IPS-18a (cell line): ENCODE measurements at regions not wholly inside any gene's neighbourhood (a gene's known extent, or its start where the extent isn't known, plus 50 kb on each side); places are given as distances from the start of the nearest gene placed in this dataset.
"Not testable (repeated sequence)": the region's sequence is repeated elsewhere in the genome, so short reads cannot be mapped to it uniquely, and the experiment has no call there.

Experiments used
- H3K27ac ChIP-seq: one replicate; pipeline ENCODE4 v1.5.1; 2013; ENCODE audit warnings: low read length
- H3K27me3 ChIP-seq: one replicate; pipeline ENCODE4 v1.6.1; 2013; ENCODE audit warnings: mild to moderate bottlenecking, low read length; ENCODE audit not compliant: control insufficient read depth, insufficient read depth
- H3K36me3 ChIP-seq: one replicate; pipeline ENCODE4 v1.6.1; 2013; ENCODE audit warnings: low read depth, low read length; ENCODE audit not compliant: control insufficient read depth
- H3K4me1 ChIP-seq: one replicate; pipeline ENCODE4 v1.6.1; 2013; ENCODE audit warnings: low read depth, low read length; ENCODE audit not compliant: control insufficient read depth
- H3K4me3 ChIP-seq: one replicate; pipeline ENCODE4 v1.5.1; 2013; ENCODE audit warnings: low read length
- H3K9ac ChIP-seq: one replicate; pipeline ENCODE4 v1.6.1; 2013; ENCODE audit warnings: mild to moderate bottlenecking, low read length, moderate library complexity
- H3K9me3 ChIP-seq: one replicate; pipeline ENCODE4 v1.6.1; 2013; ENCODE audit warnings: low read depth, low read length; ENCODE audit not compliant: control insufficient read depth

DNA sequence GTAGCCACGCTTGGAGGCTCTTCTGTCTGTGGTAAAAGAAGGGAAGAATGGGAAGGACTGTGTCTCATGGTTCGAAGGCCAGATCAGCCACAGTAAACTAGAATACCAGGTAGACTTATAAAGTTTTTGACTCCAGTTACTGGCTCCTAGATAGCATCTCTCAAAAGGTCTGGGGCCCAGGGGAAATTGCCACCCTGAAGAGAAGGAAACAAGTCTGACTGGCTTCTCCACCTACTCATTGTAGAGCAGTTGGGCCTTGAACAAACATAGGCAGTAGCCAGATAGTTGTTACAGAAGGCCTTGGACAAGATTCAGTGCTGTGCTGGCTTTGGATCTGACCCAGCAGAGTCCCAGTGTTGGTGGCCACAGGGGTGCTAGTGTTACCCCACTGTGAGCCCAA lies 890.4 kb downstream of the EFNA5 start:
- H3K27ac ChIP-seq, result no peak overlapping the region

DNA sequence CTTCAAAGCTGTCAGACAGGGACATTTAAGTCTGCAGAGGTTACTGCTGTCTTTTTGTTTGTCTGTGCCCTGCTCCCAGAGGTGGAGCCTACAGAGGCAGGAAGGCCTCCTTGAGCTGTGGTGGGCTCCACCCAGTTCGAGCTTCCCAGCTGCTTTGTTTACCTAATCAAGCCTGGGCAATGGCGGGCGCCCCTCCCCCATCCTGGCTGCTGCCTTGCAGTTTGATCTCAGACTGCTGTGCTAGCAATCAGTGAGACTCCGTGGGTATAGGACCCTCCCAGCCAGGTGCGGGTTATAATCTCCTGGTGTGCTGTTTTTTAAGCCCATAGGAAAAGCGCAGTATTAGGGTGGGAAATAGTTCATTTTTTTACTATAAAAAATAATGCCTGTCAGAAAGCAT lies 894.2 kb downstream of the EFNA5 start:
- H3K27me3 ChIP-seq, H3K4me3 ChIP-seq, H3K9me3 ChIP-seq, H3K4me1 ChIP-seq, H3K36me3 ChIP-seq, H3K27ac ChIP-seq, H3K9ac ChIP-seq: not testable (repeated sequence)

More for the DNA sequence above, 890.4 kb downstream of the EFNA5 start:
- Histone ChIP-seq H3K36me3 (no peaks in the 10 kb centered on the region), H3K4me3 (no peak overlapping the region), H3K27me3 (no peaks in the 10 kb centered on the region), H3K9ac (no peak overlapping the region), H3K9me3 (no peaks in the 10 kb centered on the region), H3K4me1 (no peaks in the 10 kb centered on the region)

DNA sequence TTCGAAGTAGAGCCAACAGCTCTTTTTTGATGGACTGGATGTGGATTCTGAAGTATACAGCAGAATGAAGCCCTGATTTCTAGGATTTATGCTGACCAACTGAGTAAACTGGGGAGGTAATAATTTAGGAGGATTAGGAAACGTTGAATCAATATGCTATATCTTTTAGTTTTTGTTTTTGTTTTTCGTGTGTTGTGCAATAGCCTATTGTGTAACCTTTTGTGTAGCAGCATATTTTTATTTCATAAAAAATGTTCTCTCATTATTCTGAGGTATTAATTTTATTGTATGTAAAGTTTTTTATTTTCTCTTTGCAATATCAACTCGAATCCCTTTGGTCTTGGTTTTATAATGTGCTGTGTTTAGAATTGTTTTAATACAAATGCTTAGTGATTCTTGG lies 902.3 kb downstream of the EFNA5 start:
- Histone ChIP-seq H3K27me3 (no peaks in the 10 kb centered on the region), H3K27ac (no peak overlapping the region), H3K4me3 (no peak overlapping the region), H3K36me3 (no peaks in the 10 kb centered on the region), H3K9ac (no peak overlapping the region), H3K4me1 (no peaks in the 10 kb centered on the region), H3K9me3 (no peaks in the 10 kb centered on the region)

DNA sequence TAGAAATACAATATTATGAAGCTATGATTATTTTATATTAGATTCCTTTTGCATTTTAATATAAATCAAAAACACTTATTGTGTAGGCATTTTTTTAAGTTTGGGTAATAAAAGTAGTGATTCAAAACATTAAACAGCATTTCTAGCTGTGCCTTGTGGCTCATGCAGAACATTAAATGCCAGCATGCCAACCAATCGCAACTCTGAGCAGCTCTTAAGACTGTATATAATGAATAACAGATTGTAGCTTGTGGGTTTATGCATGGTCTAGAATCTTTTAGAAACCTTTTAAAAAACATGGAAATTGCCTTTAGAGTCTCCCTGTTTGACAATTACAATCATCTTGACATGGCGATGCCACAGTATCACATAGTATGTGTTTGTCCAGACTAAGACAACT lies 903.8 kb downstream of the EFNA5 start:
- Histone ChIP-seq H3K9ac (no peak overlapping the region), H3K4me3 (no peak overlapping the region), H3K27ac (no peak overlapping the region), H3K36me3 (no peaks in the 10 kb centered on the region), H3K4me1 (no peaks in the 10 kb centered on the region), H3K27me3 (no peaks in the 10 kb centered on the region), H3K9me3 (no peaks in the 10 kb centered on the region)

DNA sequence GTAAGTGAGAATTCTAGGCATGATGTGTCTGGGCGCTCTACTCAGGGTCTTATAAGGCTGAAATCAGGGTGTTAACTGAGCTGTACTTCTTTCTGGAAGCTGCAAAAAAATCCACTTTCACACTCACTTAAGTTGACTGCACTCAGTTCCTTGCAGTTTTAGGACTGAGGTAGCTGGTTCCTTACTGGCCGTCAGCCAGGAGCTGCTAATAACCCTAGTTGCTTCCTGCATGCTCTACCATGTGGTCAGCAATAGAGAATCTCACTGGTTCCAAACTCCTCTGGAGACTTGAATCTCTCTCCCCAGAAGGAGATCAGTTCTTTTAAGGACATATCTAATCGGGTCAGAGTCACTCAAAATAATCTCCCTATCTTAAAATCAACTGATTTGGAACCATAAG lies 911.2 kb downstream of the EFNA5 start:
- Histone ChIP-seq H3K9ac (no peak overlapping the region), H3K4me3 (no peak overlapping the region), H3K4me1 (peaks cover 12% of the 10 kb centered on the region), H3K27me3 (no peaks in the 10 kb centered on the region), H3K9me3 (no peaks in the 10 kb centered on the region), H3K36me3 (no peaks in the 10 kb centered on the region), H3K27ac (no peak overlapping the region)

DNA sequence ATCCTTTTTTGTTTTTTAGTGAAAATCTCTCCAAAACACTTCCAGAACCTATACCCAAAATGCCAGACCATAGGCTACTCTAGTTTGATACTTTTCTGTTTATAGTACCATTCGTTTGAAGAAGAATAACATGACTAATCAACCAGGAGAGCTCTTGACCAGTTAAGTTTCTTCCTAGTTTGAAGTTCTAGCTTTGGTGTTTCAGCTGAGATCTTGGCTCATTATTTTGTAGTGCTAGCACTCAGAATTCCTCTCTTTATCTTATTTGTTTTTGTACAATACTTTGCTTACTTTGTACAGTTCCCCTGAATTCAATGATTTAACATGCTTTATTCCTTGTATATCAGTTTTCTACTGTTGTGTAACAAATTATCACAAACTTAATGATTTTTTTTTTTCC lies 911.6 kb downstream of the EFNA5 start:
- H3K4me3 ChIP-seq, result no peak overlapping the region
- H3K9ac ChIP-seq, result no peak overlapping the region
- H3K4me1 ChIP-seq, result peaks cover 12% of the 10 kb centered on the region
- no peaks in the 10 kb centered on the region for H3K27me3 ChIP-seq
- H3K36me3 ChIP-seq, result no peaks in the 10 kb centered on the region
- no peak overlapping the region for H3K27ac ChIP-seq
- no peaks in the 10 kb centered on the region for H3K9me3 ChIP-seq

DNA sequence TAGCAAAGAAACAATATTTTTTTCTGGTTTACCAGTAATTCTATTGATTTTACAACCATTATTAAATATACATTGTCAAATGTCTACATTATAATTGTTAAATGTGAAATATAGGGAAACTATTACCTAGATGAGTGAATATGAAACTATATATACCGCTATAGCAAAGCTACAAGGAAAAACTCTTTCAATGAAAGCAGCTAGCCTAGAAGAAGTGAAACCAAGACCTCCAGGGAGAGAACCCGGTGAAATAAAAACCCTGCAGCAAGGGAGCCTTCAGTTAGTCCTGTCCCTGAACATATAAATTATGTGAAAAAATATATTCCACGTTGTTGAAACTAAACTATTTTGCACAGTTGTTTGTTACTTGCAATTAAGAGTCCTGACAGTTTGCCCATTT lies 913.1 kb downstream of the EFNA5 start:
- no peaks in the 10 kb centered on the region for H3K27me3 ChIP-seq
- no peaks in the 10 kb centered on the region for H3K36me3 ChIP-seq
- no peaks in the 10 kb centered on the region for H3K9me3 ChIP-seq
- no peak overlapping the region for H3K27ac ChIP-seq
- no peak overlapping the region for H3K4me3 ChIP-seq
- peaks cover 12% of the 10 kb centered on the region for H3K4me1 ChIP-seq
- H3K9ac ChIP-seq, result no peak overlapping the region

DNA sequence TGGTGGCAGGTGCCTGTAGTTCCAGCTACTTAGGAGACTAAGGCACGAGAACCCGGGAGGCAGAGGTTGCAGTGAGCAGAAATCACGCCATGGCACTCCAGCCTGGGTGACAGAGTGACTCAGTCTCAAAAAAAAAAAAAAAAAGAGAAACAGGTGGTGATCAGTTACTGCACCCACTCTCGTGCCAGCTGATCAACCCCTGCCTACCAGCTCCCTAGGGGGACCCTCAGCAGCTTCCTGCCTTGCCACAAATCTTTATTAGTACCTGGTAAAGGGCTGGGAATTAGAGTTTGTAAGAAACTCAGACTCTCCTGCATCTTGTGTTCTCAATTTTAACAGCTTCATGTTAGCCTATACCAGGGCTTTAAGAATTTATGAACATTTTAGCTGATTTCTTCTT lies 914.9 kb downstream of the EFNA5 start:
- Histone ChIP-seq H3K9me3 (no peaks in the 10 kb centered on the region), H3K36me3 (no peaks in the 10 kb centered on the region), H3K9ac (no peak overlapping the region), H3K4me3 (no peak overlapping the region), H3K27ac (no peak overlapping the region), H3K4me1 (peaks cover 12% of the 10 kb centered on the region), H3K27me3 (no peaks in the 10 kb centered on the region)

DNA sequence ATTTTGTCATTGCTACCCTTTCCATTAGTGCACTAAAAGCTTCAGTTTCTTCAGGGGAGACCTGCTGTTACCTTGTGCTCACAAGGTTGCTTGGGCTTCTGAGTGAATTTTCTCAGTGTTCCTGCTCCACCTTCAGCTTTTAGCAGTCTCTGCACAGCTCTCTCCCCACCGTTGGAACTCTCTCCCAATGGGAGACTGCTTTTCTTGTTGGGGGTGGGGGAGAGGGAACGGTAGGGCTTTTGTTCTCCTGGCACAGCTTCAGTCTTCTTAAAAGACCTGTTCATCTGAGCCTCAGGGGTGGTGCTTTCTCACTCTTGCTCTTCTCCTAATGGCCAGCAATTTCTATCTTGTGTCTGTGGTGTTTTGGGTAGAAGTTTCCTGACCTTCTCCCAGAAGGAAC lies 915.7 kb downstream of the EFNA5 start:
- Histone ChIP-seq H3K9ac (no peak overlapping the region), H3K4me1 (peaks cover 12% of the 10 kb centered on the region), H3K27me3 (no peaks in the 10 kb centered on the region), H3K4me3 (no peak overlapping the region), H3K36me3 (no peaks in the 10 kb centered on the region), H3K27ac (no peak overlapping the region), H3K9me3 (no peaks in the 10 kb centered on the region)

DNA sequence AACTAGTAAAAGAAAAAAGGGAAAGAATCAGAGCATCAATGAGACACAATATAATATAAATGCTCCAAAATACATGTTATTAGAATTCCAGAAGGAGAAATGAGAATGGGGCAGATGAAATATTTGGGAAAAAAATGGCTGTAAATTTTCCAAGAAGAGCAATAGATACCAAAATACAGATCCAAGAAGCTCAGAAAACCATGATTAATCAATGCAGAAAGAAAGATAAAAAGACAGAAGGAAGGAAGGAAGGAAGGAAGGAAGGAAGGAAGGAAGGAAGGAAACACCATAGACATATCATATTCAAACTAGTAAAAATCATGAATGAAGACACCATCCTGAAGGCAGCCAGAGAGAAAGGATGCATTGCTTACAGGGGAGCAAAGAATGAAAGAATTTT lies 920.9 kb downstream of the EFNA5 start:
- Histone ChIP-seq H3K9me3 (no peaks in the 10 kb centered on the region), H3K27me3 (no peaks in the 10 kb centered on the region), H3K4me3 (no peak overlapping the region), H3K9ac (no peak overlapping the region), H3K4me1 (peaks cover 2% of the 10 kb centered on the region), H3K36me3 (no peaks in the 10 kb centered on the region), H3K27ac (no peak overlapping the region)

DNA sequence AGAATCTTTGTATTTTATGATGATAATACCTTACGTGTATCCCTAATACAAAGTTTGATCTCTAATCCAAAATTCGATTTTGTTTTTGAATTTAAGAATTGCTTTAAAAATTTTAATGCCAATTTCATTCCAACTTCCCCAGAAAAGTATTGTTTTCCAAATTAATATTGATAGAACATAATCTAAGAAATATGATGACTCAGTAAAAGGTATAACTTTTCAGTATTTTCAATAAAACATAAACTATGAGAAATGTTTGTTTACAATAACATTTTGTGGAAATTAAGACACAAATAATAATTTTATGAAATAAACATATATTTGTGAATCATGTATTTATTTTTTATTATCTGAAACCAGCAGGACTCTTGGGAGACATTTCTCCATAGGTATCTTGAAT lies 931.6 kb downstream of the EFNA5 start:
- Histone ChIP-seq H3K36me3 (no peaks in the 10 kb centered on the region), H3K27ac (no peak overlapping the region), H3K27me3 (no peaks in the 10 kb centered on the region), H3K4me1 (peaks cover 9% of the 10 kb centered on the region), H3K9ac (no peak overlapping the region), H3K4me3 (no peak overlapping the region), H3K9me3 (no peaks in the 10 kb centered on the region)

DNA sequence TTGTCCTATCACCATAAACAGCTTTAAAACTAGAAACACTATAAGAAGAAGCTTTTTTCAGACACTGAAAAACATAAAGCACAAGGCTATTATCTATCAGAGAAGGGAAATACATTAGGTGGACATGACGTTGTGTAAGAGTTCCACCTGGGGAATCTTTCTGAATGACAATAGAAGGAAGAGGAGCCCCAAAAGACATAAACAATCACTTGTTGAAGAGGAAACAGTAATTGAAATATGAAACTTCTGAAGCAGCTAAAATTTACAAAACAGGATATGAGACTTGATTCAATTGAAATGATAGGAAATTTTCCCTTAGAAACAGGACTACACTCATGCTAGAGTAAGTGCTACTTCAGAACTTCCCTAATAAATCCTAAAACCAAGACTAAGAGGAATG lies 933.6 kb downstream of the EFNA5 start:
- no peak overlapping the region for H3K9ac ChIP-seq
- no peaks in the 10 kb centered on the region for H3K27me3 ChIP-seq
- H3K4me1 ChIP-seq, result peaks cover 9% of the 10 kb centered on the region

DNA sequence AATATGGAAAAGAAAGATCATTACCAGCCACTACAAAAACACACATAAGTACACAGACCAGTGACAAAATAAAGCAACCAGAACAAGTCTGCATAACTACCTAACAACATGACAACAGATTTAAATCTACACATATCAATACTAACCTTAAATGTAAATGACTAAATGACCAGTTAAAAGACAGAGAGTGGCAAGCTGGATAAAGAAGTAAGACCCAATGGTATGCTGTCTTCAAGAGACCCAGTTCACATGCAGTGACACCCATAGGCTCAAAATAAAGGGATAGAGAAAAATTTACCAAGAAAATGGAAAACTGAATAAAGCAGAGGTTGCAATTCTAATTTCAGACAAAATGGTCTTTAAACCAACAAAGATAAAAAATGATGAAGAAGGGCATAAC lies 938.1 kb downstream of the EFNA5 start:
- Histone ChIP-seq H3K27ac (no peak overlapping the region), H3K9ac (no peak overlapping the region), H3K4me1 (peaks cover 9% of the 10 kb centered on the region), H3K9me3 (peaks cover 9% of the 10 kb centered on the region), H3K4me3 (no peak overlapping the region), H3K36me3 (no peaks in the 10 kb centered on the region), H3K27me3 (no peaks in the 10 kb centered on the region)

More for the DNA sequence above, 933.6 kb downstream of the EFNA5 start:
- Histone ChIP-seq H3K9me3 (peaks cover 9% of the 10 kb centered on the region), H3K36me3 (no peaks in the 10 kb centered on the region), H3K4me3 (no peak overlapping the region), H3K27ac (no peak overlapping the region)
